B cell (primary cell): ENCODE measurements at regions not wholly inside any gene's neighbourhood (a gene's known extent, or its start where the extent isn't known, plus 50 kb on each side); places are given as distances from the start of the nearest gene placed in this dataset.

Experiments
- CTCF ChIP-seq: fragments of 200-600 bp; IDR thresholded peaks from one replicate; pipeline ENCODE4 v1.8.0; 2022; ENCODE audit warnings: antibody characterized with exemption, mild to moderate bottlenecking
- EZH2 ChIP-seq: IDR thresholded peaks from 2 replicates; pipeline ENCODE4 v1.6.1; 2012; ENCODE audit warnings: borderline replicate concordance, low read depth, mild to moderate bottlenecking, moderate library complexity, low read length; ENCODE audit not compliant: insufficient read depth, poor library complexity, severe bottlenecking

DNA sequence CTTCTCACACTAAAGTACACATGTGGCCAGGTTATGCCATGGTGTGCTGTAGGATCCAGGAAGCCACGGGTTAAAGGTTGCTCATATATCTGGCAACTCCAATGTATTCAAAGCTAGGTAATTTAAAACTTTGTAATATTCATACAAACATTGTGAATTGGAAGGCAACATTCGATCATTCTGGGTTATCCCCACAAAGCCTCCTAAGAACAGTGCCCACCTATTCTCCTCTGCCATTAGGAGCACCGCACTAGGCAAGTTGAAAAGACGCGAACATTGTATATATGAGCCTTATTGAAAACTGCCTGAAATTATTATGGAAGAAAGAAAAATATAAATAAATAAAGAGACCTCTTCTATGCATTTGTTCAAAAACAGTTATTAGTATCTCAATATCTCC, 228.2 kb downstream of the IGSF11 start:
- TF ChIP-seq CTCF, result no peak
- no peak for TF ChIP-seq EZH2
